Thymus (tissue), 11 donors: ENCODE measurements at regions not wholly inside any gene's neighbourhood (a gene's known extent, or its start where the extent isn't known, plus 50 kb on each side); places are given as distances from the start of the nearest gene placed in this dataset.

Experiments
- DNase-seq, 9 donors: peaks; one replicate each; pipeline ENCODE4 v3.0.0-alpha.2; 2013; ENCODE audit warnings: low spot score in 9 of 9, low read depth in 6 of 9, missing footprints in 1 of 9
- H3K27ac ChIP-seq, 2 donors: one replicate each; pipeline ENCODE4 v1.5.1; 2013; ENCODE audit warnings: control low read depth in 1 of 2, low read depth in 1 of 2, low read length in 1 of 2, mild to moderate bottlenecking in 1 of 2, moderate library complexity in 1 of 2
- H3K27me3 ChIP-seq, 2 donors: one replicate each; pipeline ENCODE4 v1.5.1; 2013; ENCODE audit warnings: low read length in 1 of 2; ENCODE audit not compliant: control insufficient read depth in 2 of 2, insufficient read depth in 1 of 2
- H3K36me3 ChIP-seq, 2 donors: one replicate each; pipeline ENCODE4 v1.5.1; 2013; ENCODE audit warnings: low read length in 1 of 2, mild to moderate bottlenecking in 1 of 2, moderate library complexity in 1 of 2; ENCODE audit not compliant: control insufficient read depth in 2 of 2, insufficient read depth in 2 of 2
- H3K4me1 ChIP-seq, 2 donors: one replicate each; pipeline ENCODE4 v1.5.1; 2013; ENCODE audit warnings: low read length in 2 of 2; ENCODE audit not compliant: control insufficient read depth in 2 of 2, insufficient read depth in 2 of 2
- H3K4me3 ChIP-seq, 2 donors: one replicate each; pipeline ENCODE4 v1.5.1; 2013; ENCODE audit warnings: low read length in 2 of 2, control low read depth in 1 of 2, mild to moderate bottlenecking in 1 of 2
- H3K9me3 ChIP-seq, 2 donors: one replicate each; pipeline ENCODE4 v1.5.1; 2013; ENCODE audit warnings: low read length in 1 of 2, mild to moderate bottlenecking in 1 of 2; ENCODE audit not compliant: control insufficient read depth in 2 of 2, insufficient read depth in 1 of 2
- WGBS: extraction: QIAGEN DNeasy Blood & Tissue Kit; methylation state at CpG from one replicate; pipeline ENCODE4 v1.1.7; 2013; 5-methylcytosine and 5-hydroxymethylcytosine counted together
- donor health status: healthy.

DNA sequence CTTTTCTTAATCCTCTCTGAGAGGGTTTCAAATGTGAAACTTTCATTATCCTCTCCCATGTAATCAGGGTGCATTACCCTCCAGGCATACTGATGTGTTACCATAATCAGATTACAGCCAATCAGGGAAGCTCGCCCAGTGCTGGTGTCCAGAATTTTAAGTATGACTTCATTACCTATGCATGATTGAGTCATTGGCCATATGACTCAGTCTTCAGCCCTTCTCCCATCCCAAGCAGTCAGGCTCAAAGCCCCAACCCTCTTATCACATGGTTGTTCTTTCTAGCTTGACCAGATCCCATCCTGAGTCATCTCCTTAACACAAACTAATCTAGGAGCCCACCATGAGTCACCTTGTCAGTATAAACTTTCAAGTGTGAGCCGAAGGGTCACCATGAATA lies 1668.1 kb upstream of the AGA start:
- H3K4me1 ChIP-seq: no peaks in the 10 kb centered on the region
- H3K9me3 ChIP-seq: no peaks in the 10 kb centered on the region
- H3K36me3 ChIP-seq: no peaks in the 10 kb centered on the region
- no peak overlapping the region for H3K27ac ChIP-seq
- 93% methylated on average over 2 of the region's 2 CpGs for WGBS
- no peaks in the 10 kb centered on the region for H3K27me3 ChIP-seq
- DNase-seq: no peak
- H3K4me3 ChIP-seq: no peak overlapping the region

DNA sequence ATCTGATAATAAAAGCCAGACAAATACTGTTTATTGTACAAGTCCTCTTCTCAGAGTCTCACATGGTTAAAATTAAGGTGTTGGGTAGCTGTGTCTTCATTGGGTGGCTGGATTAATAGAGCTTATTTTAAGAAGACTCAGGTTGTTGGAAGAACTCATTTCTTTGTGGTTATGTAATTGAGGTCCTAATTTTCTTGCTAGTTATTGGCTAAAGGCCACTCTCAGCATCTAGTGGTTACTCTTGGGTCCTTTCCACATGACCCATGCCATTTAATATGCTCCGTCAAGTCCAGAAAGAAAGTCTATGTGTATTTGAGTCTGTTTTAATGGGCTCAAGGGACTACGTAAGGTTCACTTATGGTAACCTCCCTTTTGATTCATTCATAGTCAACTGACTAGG lies 1668.6 kb upstream of the AGA start:
- no peaks in the 10 kb centered on the region for H3K4me1 ChIP-seq
- no peak overlapping the region for H3K4me3 ChIP-seq
- H3K36me3 ChIP-seq: no peaks in the 10 kb centered on the region
- 99% methylated on average over 2 of the region's 2 CpGs for WGBS
- H3K27me3 ChIP-seq: no peaks in the 10 kb centered on the region
- H3K27ac ChIP-seq: no peak overlapping the region
- no peak for DNase-seq
- no peaks in the 10 kb centered on the region for H3K9me3 ChIP-seq

DNA sequence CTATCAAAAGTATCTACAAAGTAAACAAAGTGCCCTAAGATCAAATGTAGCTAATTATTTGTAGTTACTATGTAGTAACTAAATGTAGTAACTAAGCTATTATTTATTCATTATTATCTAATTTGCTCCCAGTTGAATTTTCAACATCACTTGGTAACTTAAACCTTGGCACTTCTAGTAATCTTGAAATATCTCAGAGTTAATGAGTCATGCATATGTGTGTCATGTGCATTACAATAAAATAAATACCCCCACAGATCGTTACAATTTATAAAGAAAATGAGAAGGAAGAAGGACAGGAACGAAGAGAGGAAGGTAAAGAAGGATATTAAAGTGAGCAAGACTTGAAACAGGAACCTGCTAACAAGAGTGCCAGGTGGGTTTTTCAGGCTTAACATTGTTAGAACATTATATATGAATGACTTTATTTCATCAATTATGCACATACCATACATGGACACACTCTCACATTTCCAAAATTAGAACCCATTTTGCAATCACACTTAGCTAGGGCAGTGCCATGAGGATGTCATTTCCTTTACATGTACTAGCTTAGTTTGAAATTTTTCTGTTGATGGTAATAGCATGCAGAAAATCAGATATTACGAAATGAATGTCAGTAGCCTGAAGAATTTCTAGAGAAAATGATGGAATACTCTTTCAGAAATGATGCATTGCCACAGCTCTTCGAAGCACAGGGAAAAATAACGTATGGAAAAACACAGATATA lies 1670.4 kb upstream of the AGA start:
- 74% methylated on average over 5 of the region's 5 CpGs for WGBS
- no peak overlapping the region for H3K4me3 ChIP-seq
- H3K27ac ChIP-seq: no peak overlapping the region
- H3K36me3 ChIP-seq: no peaks in the 10 kb centered on the region
- no peaks in the 10 kb centered on the region for H3K27me3 ChIP-seq
- H3K4me1 ChIP-seq: no peaks in the 10 kb centered on the region
- DNase-seq: no peak
- no peaks in the 10 kb centered on the region for H3K9me3 ChIP-seq

DNA sequence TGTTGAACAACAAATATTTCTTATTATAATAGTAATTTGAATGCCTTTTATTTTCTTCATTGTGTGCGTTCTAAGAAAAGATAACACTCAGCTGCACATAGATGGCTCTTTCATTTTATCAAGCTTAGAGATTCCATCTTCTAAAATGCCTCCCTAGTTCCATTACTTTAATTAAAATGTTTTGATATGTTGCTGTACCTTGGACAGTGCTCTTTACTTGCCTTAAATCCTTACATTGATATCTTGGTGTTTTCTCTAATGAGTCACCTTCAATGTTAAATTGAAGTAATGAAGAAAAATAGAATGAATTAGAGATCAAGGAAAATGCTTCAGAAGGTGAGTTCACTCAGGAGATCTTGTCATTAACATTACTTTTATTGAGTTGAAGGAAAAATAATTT lies 1672.4 kb upstream of the AGA start:
- Histone ChIP-seq H3K36me3 (no peaks in the 10 kb centered on the region), H3K4me3 (no peak overlapping the region), H3K27ac (no peak overlapping the region), H3K27me3 (no peaks in the 10 kb centered on the region), H3K4me1 (no peaks in the 10 kb centered on the region), H3K9me3 (no peaks in the 10 kb centered on the region)
- 99% methylated on average over 1 of the region's 1 CpG for WGBS
- no peak for DNase-seq

DNA sequence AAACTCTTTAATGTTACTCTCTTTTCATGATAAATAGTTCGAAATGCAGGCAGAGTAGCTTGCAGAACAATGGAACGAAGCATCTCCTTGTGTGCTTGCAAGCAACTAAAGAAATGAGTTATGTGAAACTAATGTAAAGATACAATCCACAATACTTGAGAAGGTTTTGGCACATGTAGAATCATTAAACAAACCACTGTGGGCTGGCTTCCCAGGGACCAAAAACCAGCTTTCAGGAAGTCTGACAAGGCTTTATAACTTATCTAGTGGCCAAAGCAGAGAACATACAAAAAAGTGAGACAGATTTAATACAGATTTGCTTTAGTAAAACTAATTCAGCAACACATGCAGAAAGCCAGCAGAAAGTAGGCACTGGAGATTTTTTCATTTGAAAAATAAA lies 1673.8 kb upstream of the AGA start:
- no peaks in the 10 kb centered on the region for H3K9me3 ChIP-seq
- WGBS: 81% methylated on average over 2 of the region's 2 CpGs
- H3K4me3 ChIP-seq: no peak overlapping the region
- DNase-seq: no peak
- no peaks in the 10 kb centered on the region for H3K4me1 ChIP-seq
- H3K27ac ChIP-seq: no peak overlapping the region
- no peaks in the 10 kb centered on the region for H3K36me3 ChIP-seq
- H3K27me3 ChIP-seq: no peaks in the 10 kb centered on the region

DNA sequence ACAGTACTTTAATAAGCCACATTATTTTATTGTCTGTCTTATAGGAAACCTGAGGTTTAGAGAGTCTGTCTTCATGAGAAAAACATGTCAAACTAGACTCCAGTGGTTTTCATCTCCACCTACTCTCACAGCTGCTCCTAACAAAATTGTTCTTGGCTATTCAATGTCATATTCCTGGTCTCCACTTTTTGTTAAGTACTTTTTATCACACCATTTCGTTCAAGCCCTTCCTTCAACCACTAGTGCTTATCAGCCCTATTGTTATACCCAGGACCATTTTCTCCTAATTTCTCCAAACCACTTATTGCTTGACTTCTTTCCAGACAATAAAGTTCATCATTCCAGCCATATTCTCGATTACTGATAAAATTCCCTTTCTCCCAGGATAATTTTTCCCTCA lies 1674.3 kb upstream of the AGA start:
- no peaks in the 10 kb centered on the region for H3K36me3 ChIP-seq
- no peak overlapping the region for H3K27ac ChIP-seq
- H3K27me3 ChIP-seq: no peaks in the 10 kb centered on the region
- H3K4me1 ChIP-seq: no peaks in the 10 kb centered on the region
- DNase-seq: no peak
- no peak overlapping the region for H3K4me3 ChIP-seq
- no peaks in the 10 kb centered on the region for H3K9me3 ChIP-seq
- 64% methylated on average over 2 of the region's 2 CpGs for whole genome bisulfite sequencing

DNA sequence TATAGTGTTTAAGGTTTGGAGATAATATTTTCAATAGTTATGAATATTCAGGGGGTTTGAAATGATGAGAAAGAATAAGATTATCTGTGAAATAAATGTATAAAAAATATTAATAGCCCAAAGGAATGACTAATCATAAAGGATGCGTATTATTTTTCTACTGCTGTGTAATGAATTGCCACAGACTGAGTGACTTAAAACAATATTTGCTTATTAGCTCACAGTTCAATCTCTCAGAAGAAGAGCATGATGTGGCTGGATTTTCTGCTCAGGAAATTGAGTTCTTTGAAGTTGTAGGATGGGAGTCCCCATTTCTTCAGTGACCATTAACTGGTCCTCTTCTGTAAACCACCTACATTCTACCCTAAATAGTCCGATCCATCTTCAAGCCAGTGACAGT lies 1680.8 kb upstream of the AGA start:
- Histone ChIP-seq H3K4me3 (no peak overlapping the region), H3K36me3 (no peaks in the 10 kb centered on the region), H3K27me3 (no peaks in the 10 kb centered on the region), H3K9me3 (peaks cover 0 to 1% of the 10 kb centered on the region in 2 donors), H3K4me1 (no peaks in the 10 kb centered on the region), H3K27ac (no peak overlapping the region)
- WGBS: 99% methylated on average over 2 of the region's 2 CpGs
- DNase-seq: no peak

DNA sequence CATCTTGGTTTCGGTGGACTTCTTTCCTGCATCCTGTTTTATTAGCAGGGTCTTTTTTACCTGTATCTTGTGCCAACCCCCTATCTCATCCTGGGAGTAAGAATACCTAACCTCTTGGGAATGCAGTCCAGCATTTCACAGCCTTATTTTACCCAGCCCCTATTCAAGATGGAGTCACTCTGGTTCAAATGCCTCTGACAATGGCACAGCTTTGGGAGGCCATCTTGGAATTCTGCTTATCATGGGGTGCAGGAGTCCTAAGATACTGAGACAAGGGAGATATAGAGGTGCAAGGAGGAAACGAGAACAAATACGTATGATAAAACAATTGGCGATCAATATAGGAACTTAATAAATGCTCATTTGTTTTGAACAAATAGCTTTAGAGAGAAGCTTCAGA lies 1682.2 kb upstream of the AGA start:
- DNase-seq: no peak
- no peaks in the 10 kb centered on the region for H3K27me3 ChIP-seq
- H3K4me3 ChIP-seq: no peak overlapping the region
- H3K36me3 ChIP-seq: no peaks in the 10 kb centered on the region
- H3K27ac ChIP-seq: no peak overlapping the region
- H3K9me3 ChIP-seq: peaks cover 0 to 1% of the 10 kb centered on the region in 2 donors
- no peaks in the 10 kb centered on the region for H3K4me1 ChIP-seq
- WGBS: 98% methylated on average over 4 of the region's 4 CpGs

DNA sequence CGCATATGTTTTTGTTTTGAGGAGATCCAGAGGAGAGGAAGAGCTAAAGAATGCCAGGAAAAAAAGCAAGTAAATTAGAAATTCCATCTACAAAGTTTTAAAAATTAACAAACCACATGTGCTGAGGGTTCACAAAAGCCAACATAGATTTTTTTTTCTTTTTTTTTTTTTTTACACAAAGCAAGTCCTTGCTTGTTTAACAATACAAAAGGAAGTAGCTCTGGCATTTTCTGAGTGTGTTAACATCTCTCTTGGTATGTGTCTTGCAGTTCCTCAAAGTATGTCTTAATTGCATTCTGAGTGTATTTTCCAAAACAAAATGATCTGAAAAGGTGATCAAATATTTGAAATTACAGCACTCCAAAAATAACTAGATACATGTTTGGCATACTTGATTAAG lies 1682.7 kb upstream of the AGA start:
- 82% methylated on average over 1 of the region's 1 CpG for WGBS
- no peaks in the 10 kb centered on the region for H3K36me3 ChIP-seq
- H3K27ac ChIP-seq: no peak overlapping the region
- H3K4me1 ChIP-seq: no peaks in the 10 kb centered on the region
- no peak for DNase-seq
- H3K27me3 ChIP-seq: no peaks in the 10 kb centered on the region
- H3K4me3 ChIP-seq: no peak overlapping the region
- peaks cover 0 to 1% of the 10 kb centered on the region in 2 donors for H3K9me3 ChIP-seq
